ENCODE measurements at regions not wholly inside any gene's neighbourhood (a gene's known extent, or its start where the extent isn't known, plus 50 kb on each side); places are given as distances from the start of the nearest gene placed in this dataset.

DNA sequence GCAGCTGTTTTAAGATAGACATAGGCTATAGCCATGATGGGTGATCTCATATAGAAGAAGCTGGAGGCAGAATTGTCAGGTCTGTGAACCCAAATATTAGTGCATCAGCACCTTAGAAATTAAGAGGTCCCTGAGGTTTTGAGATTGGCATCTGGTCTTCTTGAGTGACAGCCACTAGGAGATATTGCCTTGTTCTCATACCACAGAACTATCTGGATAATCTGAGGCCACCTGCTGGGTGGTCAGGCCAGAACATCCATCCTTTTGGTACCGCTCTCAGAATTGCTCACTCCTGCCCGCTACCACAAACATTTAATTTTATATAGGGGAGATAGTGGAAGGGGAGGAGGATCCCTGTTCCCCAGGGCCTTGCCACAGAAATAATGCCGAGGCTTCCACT, 210.6 kb upstream of the ZPLD1 start:
- peaks cover 0 to 10% (median 0%) of the 10 kb centered on the region in 11 donors for H3K9me3 ChIP-seq
- no peak for DNase-seq
- no peak overlapping the region for H3K27ac ChIP-seq
- TF ChIP-seq, protein P1, sequence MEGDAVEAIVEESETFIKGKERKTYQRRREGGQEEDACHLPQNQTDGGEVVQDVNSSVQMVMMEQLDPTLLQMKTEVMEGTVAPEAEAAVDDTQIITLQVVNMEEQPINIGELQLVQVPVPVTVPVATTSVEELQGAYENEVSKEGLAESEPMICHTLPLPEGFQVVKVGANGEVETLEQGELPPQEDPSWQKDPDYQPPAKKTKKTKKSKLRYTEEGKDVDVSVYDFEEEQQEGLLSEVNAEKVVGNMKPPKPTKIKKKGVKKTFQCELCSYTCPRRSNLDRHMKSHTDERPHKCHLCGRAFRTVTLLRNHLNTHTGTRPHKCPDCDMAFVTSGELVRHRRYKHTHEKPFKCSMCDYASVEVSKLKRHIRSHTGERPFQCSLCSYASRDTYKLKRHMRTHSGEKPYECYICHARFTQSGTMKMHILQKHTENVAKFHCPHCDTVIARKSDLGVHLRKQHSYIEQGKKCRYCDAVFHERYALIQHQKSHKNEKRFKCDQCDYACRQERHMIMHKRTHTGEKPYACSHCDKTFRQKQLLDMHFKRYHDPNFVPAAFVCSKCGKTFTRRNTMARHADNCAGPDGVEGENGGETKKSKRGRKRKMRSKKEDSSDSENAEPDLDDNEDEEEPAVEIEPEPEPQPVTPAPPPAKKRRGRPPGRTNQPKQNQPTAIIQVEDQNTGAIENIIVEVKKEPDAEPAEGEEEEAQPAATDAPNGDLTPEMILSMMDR (IDR thresholded peaks at IDR 0.05) = peak in 6 of 9 donors; percentile 31 to 50 (median 43)
- H3K4me3 ChIP-seq = no peak overlapping the region
- 69 to 78% methylated on average over 3 of the region's 3 CpGs for WGBS, 2 donors
- intact Hi-C loops (cut with DNase I) = loop anchor here in 7 of 10 donors (2.0 to 5.0 kb wide), 4 partner anchors 409 to 415 kb away; no protein-coding TSS in a partner anchor
- H3K27me3 ChIP-seq = peaks cover 0 to 3% (median 0%) of the 10 kb centered on the region in 7 donors
- H3K4me1 ChIP-seq = peaks cover 0 to 22% (median 0%) of the 10 kb centered on the region in 9 donors
- no peaks in the 10 kb centered on the region for H3K36me3 ChIP-seq
- ATAC-seq = peak in 7 of 8 donors; percentile 56 to 80 (median 62)

DNA sequence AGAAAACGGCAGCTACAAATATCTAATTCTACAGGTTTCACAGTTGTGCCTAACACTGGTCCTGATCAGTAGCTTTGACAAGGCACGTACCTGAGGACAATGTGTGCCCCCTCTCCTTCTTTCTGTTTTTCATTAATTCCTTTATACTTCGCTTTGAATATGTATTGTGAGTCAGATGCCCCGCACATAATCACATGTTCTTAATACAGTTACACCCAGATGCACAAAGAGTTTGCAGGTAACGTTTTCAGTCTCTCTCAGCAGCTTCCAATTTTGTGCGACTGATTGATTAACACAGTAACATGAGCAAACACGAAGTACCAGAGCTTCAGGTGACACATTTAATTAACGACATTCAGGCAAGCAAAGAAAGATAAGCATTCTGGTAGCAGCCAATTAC, 209.8 kb upstream of the ZPLD1 start:
- TF ChIP-seq, protein P1 (IDR thresholded peaks at IDR 0.05) = no peak
- Histone ChIP-seq H3K36me3 (no peaks in the 10 kb centered on the region), H3K4me3 (no peak overlapping the region), H3K27ac (no peak overlapping the region), H3K27me3 (peaks cover 0 to 3% (median 0%) of the 10 kb centered on the region in 7 donors), H3K9me3 (peaks cover 0 to 6% (median 0%) of the 10 kb centered on the region in 11 donors), H3K4me1 (peaks cover 0 to 22% (median 0%) of the 10 kb centered on the region in 9 donors)
- DNase-seq = no peak
- WGBS, 2 donors = 81 to 84% methylated on average over 8 of the region's 8 CpGs
- no peak for ATAC-seq
- intact Hi-C loops (cut with DNase I) = loop anchor here in 9 of 10 donors (1.0 to 5.0 kb wide), 8 partner anchors 307 to 416 kb away; no protein-coding TSS in a partner anchor

DNA sequence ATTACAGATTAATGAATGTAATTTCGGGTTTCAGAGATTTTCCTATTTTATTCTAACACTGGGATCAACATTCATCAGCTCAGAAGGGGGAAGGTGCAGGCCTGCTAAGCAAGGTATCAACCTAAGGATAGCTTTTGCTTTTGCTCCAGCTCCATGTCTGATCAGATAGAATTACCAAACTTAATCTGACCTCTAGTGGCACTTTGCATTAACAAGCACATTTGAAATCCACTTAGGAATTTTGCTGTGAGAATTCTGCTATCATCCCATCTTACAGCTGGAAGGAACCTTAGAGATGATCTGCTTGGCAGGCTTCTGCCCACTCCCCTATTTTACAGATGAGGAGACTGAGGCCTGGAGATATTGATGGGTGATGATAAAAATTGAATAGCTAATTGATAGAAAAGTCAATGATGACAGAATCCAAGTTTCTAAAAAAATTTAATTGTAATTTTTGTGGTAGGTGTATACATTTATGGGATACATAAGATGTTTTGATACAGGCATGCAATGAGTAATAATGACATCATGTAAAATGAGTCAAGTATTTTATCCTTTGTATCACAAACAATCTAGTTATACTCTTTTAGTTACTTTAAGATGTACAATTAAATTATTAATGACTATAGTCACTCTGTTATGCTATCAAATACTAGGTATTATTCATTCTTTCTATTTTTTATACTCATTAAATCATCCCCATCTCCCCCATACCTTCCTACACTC, 209.2 kb upstream of the ZPLD1 start:
- ATAC-seq (peak in 7 of 8 donors; percentile 78 to 84 (median 81)), DNase-seq (no peak)
- Histone ChIP-seq H3K4me1 (peaks cover 0 to 22% (median 0%) of the 10 kb centered on the region in 9 donors), H3K9me3 (peaks cover 0 to under 1% (median 0%) of the 10 kb centered on the region in 11 donors), H3K27me3 (peaks cover 0 to 3% (median 0%) of the 10 kb centered on the region in 7 donors), H3K36me3 (no peaks in the 10 kb centered on the region), H3K4me3 (no peak overlapping the region), H3K27ac (no peak overlapping the region)
- intact Hi-C loops (cut with DNase I) = loop anchor here in 9 of 10 donors (1.0 to 5.0 kb wide), 11 partner anchors 71 to 423 kb away; no protein-coding TSS in a partner anchor
- TF ChIP-seq, protein P1 (IDR thresholded peaks at IDR 0.05) = peak; percentile 36 to 81 (median 67)
- 13 to 17% methylated on average over 1 of the region's 1 CpG for WGBS, 2 donors

DNA sequence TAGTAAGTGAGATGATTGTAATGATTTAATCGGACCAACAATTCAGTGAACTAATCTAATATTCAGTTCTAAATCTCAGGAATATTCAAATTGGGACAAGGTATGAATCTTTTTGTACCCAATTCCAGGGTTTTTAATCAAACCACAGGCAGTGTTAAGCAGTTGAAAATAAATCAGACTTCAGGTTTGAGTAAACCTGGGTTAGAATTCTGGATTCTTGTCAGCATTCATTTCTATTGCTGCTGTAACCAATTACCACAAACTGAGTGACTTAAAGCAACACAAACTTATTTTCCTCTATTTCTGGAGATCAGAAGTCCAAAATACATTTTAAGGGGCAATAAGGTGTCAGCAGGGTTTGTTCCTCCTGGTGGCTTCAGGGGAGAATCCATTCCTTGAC, 208.4 kb upstream of the ZPLD1 start:
- intact Hi-C loops (cut with DNase I) = loop anchor here in 5 of 10 donors (2.0 to 5.0 kb wide), 6 partner anchors 72 to 424 kb away; no protein-coding TSS in a partner anchor
- Histone ChIP-seq H3K4me3 (no peak overlapping the region), H3K27ac (no peak overlapping the region), H3K36me3 (no peaks in the 10 kb centered on the region), H3K27me3 (peaks cover 0 to 3% (median 0%) of the 10 kb centered on the region in 7 donors), H3K9me3 (no peaks in the 10 kb centered on the region), H3K4me1 (peaks cover 0 to 22% (median 0%) of the 10 kb centered on the region in 9 donors)
- DNase-seq = no peak
- no peak for ATAC-seq
- WGBS, 2 donors = 89 to 96% methylated on average over 1 of the region's 1 CpG
- TF ChIP-seq, protein P1 (IDR thresholded peaks at IDR 0.05) = no peak
